ENCODE measurements at regions not wholly inside any gene's neighbourhood (a gene's known extent, or its start where the extent isn't known, plus 50 kb on each side); places are given as distances from the start of the nearest gene placed in this dataset.
"Not testable (repeated sequence)": the region's sequence is repeated elsewhere in the genome, so short reads cannot be mapped to it uniquely, and the experiment has no call there.

DNA sequence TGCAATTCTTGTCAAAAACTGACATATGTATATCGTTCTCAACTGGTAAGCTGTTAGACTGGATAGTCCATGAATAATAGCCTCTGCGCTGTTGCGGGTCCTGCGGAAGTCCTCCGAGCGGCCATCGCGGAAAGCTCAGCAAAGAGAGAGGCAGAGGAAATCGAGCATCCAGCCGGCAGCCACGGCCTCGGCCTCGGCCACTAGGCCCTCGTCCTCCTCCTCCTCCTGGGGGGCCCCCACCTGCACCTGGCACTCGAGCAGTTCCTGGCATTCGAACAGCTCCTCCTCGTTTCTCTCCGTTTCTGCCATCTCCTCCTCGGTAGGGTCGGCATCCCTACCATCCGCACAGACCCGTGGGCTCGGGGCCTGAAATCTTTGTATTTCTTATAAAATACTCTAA is 111.2 kb upstream of the CYLC1 start:
- DNase-seq; H3K27me3 ChIP-seq (ENCODE audit: insufficient read depth); H3K9me3 ChIP-seq; H3K27ac ChIP-seq (ENCODE audit: low read depth in 2 of 2, low read length in 1 of 2); H3K4me3 ChIP-seq (ENCODE audit: low read depth in 2 of 2, low read length in 1 of 2); H3K9me2 ChIP-seq; H3K36me3 ChIP-seq (replicated peaks in 1 of 2; ENCODE audit: control insufficient read depth in 1 of 2, insufficient read depth in 2 of 2, low read length in 1 of 2); H3K79me2 ChIP-seq (ENCODE audit: insufficient read depth); H2AFZ ChIP-seq (ENCODE audit: low read depth); POLR2A ChIA-PET; H3K4me2 ChIP-seq; H4K20me1 ChIP-seq (ENCODE audit: insufficient read depth); H3K9ac ChIP-seq; H3F3A ChIP-seq (replicated peaks; ENCODE audit: insufficient read depth); H3K4me1 ChIP-seq (ENCODE audit: control insufficient read depth in 1 of 2, insufficient read depth in 2 of 2, low read depth in 1 of 2, low read length in 1 of 2); CTCF ChIA-PET: not testable (repeated sequence)
- WGBS (ENCODE audit: low lambda C conversion rate): 28% methylated on average over 23 of the region's 23 CpGs

DNA sequence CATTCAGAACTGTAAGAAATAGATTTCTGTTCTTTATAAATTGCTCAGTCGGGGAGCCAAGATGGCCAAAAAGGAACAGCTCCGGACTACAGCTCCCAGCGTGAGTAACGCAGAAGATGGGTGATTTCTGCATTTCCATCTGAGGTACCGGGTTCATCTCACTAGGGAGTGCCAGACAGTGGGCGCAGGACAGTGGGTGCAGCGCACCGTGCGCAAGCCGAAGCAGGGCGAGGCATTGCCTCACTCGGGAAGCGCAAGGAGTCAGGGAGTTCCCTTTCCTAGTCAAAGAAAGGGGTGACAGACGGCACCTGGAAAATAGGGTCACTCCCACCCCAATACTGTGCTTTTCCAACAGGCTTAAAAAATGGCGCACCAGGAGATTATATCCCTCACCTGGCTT is 110.5 kb upstream of the CYLC1 start:
- 14% methylated on average over 10 of the region's 15 CpGs for WGBS (ENCODE audit: low lambda C conversion rate)
- DNase-seq: not testable (repeated sequence)

DNA sequence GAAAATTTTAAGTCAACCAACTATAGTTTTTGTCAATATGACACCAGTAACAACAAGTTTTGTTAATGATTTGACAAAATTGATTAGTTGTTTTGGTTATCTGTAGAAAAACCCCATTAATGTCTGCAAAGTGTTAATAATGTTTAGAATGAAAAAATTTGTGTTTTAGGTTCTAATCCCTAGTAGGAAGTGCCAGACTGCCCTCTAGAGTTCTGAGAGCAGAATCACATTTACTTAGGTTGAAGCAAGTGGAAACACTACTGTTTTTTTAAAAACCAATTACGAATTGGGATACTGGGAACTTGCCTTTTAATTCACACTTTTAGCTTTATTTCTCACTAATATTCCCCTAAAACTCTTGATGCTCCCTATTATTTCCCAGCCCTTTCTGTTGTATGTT is 101.1 kb upstream of the CYLC1 start:
- 0% methylated on average over 1 of the region's 1 CpG for WGBS (ENCODE audit: low lambda C conversion rate)
- Histone ChIP-seq H3K9me3 (no peaks in the 10 kb centered on the region), H3F3A (replicated peaks; ENCODE audit: insufficient read depth) (no peaks in the 10 kb centered on the region), H3K27ac (ENCODE audit: low read depth in 2 of 2, low read length in 1 of 2) (no peak overlapping the region), H3K4me3 (ENCODE audit: low read depth in 2 of 2, low read length in 1 of 2) (no peak overlapping the region; a peak in 1 of 4 replicates), H3K9ac (no peak overlapping the region), H3K27me3 (ENCODE audit: insufficient read depth) (no peaks in the 10 kb centered on the region), H3K9me2 (no peaks in the 10 kb centered on the region), H3K4me2 (no peak overlapping the region), H4K20me1 (ENCODE audit: insufficient read depth) (no peaks in the 10 kb centered on the region), H2AFZ (ENCODE audit: low read depth) (no peak overlapping the region), H3K79me2 (ENCODE audit: insufficient read depth) (no peaks in the 10 kb centered on the region), H3K4me1 (ENCODE audit: control insufficient read depth in 1 of 2, insufficient read depth in 2 of 2, low read depth in 1 of 2, low read length in 1 of 2) (no peaks in the 10 kb centered on the region), H3K36me3 (replicated peaks in 1 of 2; ENCODE audit: control insufficient read depth in 1 of 2, insufficient read depth in 2 of 2, low read length in 1 of 2) (no peaks in the 10 kb centered on the region)
- TF ChIP-seq NFIC (IDR thresholded peaks at IDR 0.05; ENCODE audit: borderline replicate concordance): no peak
- peak; percentile 57 for TF ChIP-seq RAD21 (IDR thresholded peaks at IDR 0.05; ENCODE audit: low read length)
- TF ChIP-seq, protein P1, sequence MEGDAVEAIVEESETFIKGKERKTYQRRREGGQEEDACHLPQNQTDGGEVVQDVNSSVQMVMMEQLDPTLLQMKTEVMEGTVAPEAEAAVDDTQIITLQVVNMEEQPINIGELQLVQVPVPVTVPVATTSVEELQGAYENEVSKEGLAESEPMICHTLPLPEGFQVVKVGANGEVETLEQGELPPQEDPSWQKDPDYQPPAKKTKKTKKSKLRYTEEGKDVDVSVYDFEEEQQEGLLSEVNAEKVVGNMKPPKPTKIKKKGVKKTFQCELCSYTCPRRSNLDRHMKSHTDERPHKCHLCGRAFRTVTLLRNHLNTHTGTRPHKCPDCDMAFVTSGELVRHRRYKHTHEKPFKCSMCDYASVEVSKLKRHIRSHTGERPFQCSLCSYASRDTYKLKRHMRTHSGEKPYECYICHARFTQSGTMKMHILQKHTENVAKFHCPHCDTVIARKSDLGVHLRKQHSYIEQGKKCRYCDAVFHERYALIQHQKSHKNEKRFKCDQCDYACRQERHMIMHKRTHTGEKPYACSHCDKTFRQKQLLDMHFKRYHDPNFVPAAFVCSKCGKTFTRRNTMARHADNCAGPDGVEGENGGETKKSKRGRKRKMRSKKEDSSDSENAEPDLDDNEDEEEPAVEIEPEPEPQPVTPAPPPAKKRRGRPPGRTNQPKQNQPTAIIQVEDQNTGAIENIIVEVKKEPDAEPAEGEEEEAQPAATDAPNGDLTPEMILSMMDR (IDR thresholded peaks at IDR 0.05): peak; percentile 69
- CTCF ChIA-PET: interaction anchor here (1.1 kb wide), 2 partner anchors 22 to 35 kb away, joined by 3 to 5 read pairs; no protein-coding TSS in a partner anchor
- POLR2A ChIA-PET: no interaction called here
- peak; percentile 2 for DNase-seq

More for the DNA sequence above, 110.5 kb upstream of the CYLC1 start:
- H3K9ac ChIP-seq; H3K27me3 ChIP-seq (ENCODE audit: insufficient read depth); H3K4me3 ChIP-seq (ENCODE audit: low read depth in 2 of 2, low read length in 1 of 2); H3K9me2 ChIP-seq; H3K27ac ChIP-seq (ENCODE audit: low read depth in 2 of 2, low read length in 1 of 2); H3K9me3 ChIP-seq; H3F3A ChIP-seq (replicated peaks; ENCODE audit: insufficient read depth); POLR2A ChIA-PET; H3K79me2 ChIP-seq (ENCODE audit: insufficient read depth); H2AFZ ChIP-seq (ENCODE audit: low read depth); H3K4me1 ChIP-seq (ENCODE audit: control insufficient read depth in 1 of 2, insufficient read depth in 2 of 2, low read depth in 1 of 2, low read length in 1 of 2); CTCF ChIA-PET; H4K20me1 ChIP-seq (ENCODE audit: insufficient read depth); H3K36me3 ChIP-seq (replicated peaks in 1 of 2; ENCODE audit: control insufficient read depth in 1 of 2, insufficient read depth in 2 of 2, low read length in 1 of 2); H3K4me2 ChIP-seq: not testable (repeated sequence)

DNA sequence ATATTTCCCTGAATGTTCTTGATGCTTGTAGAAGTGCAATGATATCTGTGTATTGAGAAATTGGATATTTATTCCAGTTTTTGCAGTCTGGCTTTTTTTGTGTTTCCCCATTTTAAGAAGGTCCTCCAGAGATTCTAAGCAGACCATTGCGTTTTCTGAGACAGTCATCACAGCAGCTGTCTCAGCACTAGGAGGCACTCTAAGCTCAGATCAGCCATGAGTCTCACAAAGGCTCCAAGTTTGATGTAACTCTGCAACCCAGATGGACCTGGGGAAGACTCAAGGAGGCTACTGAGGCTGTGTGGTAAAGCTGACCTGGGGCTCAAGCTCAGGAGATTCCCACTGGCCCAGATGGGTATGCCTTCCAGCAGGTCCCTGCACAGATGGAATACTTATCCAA is 89.3 kb upstream of the CYLC1 start:
- no peak overlapping the region for H3K4me2 ChIP-seq
- no peak overlapping the region for H2AFZ ChIP-seq (ENCODE audit: low read depth)
- H3K9me2 ChIP-seq: no peaks in the 10 kb centered on the region
- no peak overlapping the region for H3K4me3 ChIP-seq (ENCODE audit: low read depth in 2 of 2, low read length in 1 of 2)
- WGBS (ENCODE audit: low lambda C conversion rate): 0% methylated on average over 1 of the region's 1 CpG
- no peak for DNase-seq
- H3K9ac ChIP-seq: no peak overlapping the region
- H3K27me3 ChIP-seq (ENCODE audit: insufficient read depth): no peaks in the 10 kb centered on the region
- CTCF ChIA-PET: interaction anchor here (1.1 kb wide), 1 partner anchor 28 kb away, joined by 3 read pairs; no protein-coding TSS in a partner anchor
- no peaks in the 10 kb centered on the region for H3F3A ChIP-seq (replicated peaks; ENCODE audit: insufficient read depth)
- H3K36me3 ChIP-seq (replicated peaks in 1 of 2; ENCODE audit: control insufficient read depth in 1 of 2, insufficient read depth in 2 of 2, low read length in 1 of 2): no peaks in the 10 kb centered on the region
- H3K27ac ChIP-seq (ENCODE audit: low read depth in 2 of 2, low read length in 1 of 2): no peak overlapping the region
- TF ChIP-seq RAD21 (IDR thresholded peaks at IDR 0.05; ENCODE audit: low read length) (0 out of 2 replicates have a peak, but pooled peaks have one; percentile 9), MEF2A (IDR thresholded peaks at IDR 0.05; ENCODE audit: borderline replicate concordance, low read depth) (no peak)
- H3K4me1 ChIP-seq (ENCODE audit: control insufficient read depth in 1 of 2, insufficient read depth in 2 of 2, low read depth in 1 of 2, low read length in 1 of 2): no peaks in the 10 kb centered on the region
- H3K9me3 ChIP-seq: no peaks in the 10 kb centered on the region
- no peaks in the 10 kb centered on the region for H3K79me2 ChIP-seq (ENCODE audit: insufficient read depth)
- no peaks in the 10 kb centered on the region for H4K20me1 ChIP-seq (ENCODE audit: insufficient read depth)
- POLR2A ChIA-PET: no interaction called here
